OCI-LY7 (cell line): ENCODE measurements at regions not wholly inside any gene's neighbourhood (a gene's known extent, or its start where the extent isn't known, plus 50 kb on each side); places are given as distances from the start of the nearest gene placed in this dataset.
A peak's percentile ranks its signal among the peaks of the same experiment; 100 is the strongest.

ENCODE experiments used
- BruUV-seq: library from RNA; stranded (reverse); fragments of 400-500 nt; replicated peaks from 2 replicates; lab custom pipeline; 2021; lab: Mats Ljungman, UMichigan
- CTCF ChIA-PET: fragments of 300-600 bp; sonication (Branson Sonifier 250); formaldehyde crosslinking; loops from one replicate; lab custom pipeline; 2022; ENCODE audit warnings: antibody characterized with exemption; ENCODE audit not compliant: unreplicated experiment; lab: Charles Lee
- POLR2A ChIA-PET: fragments of 300-600 bp; sonication (Branson Sonifier 250); formaldehyde crosslinking; loops from one replicate; lab custom pipeline; 2022; ENCODE audit warnings: antibody characterized with exemption; lab: Charles Lee
- DNase-seq: peaks from one replicate; pipeline ENCODE4 v3.0.0-alpha.2; 2015; ENCODE audit warnings: low spot score
- H2AFZ ChIP-seq: fragments of 200-600 bp; sonication (generic), shearing (Covaris generic); 2 replicates; pipeline ENCODE4 v1.6.1; 2014; ENCODE audit warnings: mild to moderate bottlenecking, antibody characterized with exemption, low read length, moderate library complexity
- H3K27ac ChIP-seq: fragments of 200-600 bp; sonication (generic); 2 replicates; pipeline ENCODE4 v1.5.1; 2014; ENCODE audit warnings: mixed run types, low read depth, mild to moderate bottlenecking, moderate library complexity, low read length, inconsistent platforms; ENCODE audit not compliant: poor library complexity, severe bottlenecking
- H3K36me3 ChIP-seq: fragments of 200-600 bp; sonication (generic); 2 replicates; pipeline ENCODE4 v1.6.1; 2014; ENCODE audit warnings: mild to moderate bottlenecking, antibody characterized with exemption, low read length, moderate library complexity, mixed read lengths; ENCODE audit not compliant: insufficient read depth
- H3K4me1 ChIP-seq: fragments of 200-600 bp; sonication (generic); 2 replicates; pipeline ENCODE4 v1.5.1; 2014; ENCODE audit warnings: mild to moderate bottlenecking, low read length; ENCODE audit not compliant: insufficient read depth, poor library complexity, severe bottlenecking
- H3K4me2 ChIP-seq: fragments of 200-600 bp; sonication (generic); 2 replicates; pipeline ENCODE4 v1.6.1; 2014; ENCODE audit warnings: mild to moderate bottlenecking, low read length
- H3K4me3 ChIP-seq: fragments of 200-600 bp; sonication (generic); 2 replicates; pipeline ENCODE4 v1.5.1; 2014; ENCODE audit warnings: mild to moderate bottlenecking, low read depth, low read length; ENCODE audit not compliant: poor library complexity, severe bottlenecking
- H3K79me2 ChIP-seq: fragments of 200-600 bp; sonication (generic); 2 replicates; pipeline ENCODE4 v1.6.1; 2016; ENCODE audit warnings: low read depth, mild to moderate bottlenecking, low read length, moderate library complexity, mixed read lengths; ENCODE audit not compliant: insufficient read depth
- H3K9me2 ChIP-seq: fragments of 200-600 bp; sonication (generic); 2 replicates; pipeline ENCODE4 v1.6.1; 2016; ENCODE audit warnings: mild to moderate bottlenecking, low read length, mixed read lengths; ENCODE audit not compliant: insufficient read depth
- H3K9me3 ChIP-seq: fragments of 200-600 bp; sonication (generic); 2 replicates; pipeline ENCODE4 v1.6.1; 2014; ENCODE audit warnings: mild to moderate bottlenecking, mixed run types, low read length, mixed read lengths
- H4K20me1 ChIP-seq: fragments of 200-600 bp; sonication (generic); 2 replicates; pipeline ENCODE4 v1.6.1; 2014; ENCODE audit warnings: mild to moderate bottlenecking, antibody characterized with exemption, low read length, moderate library complexity, mixed read lengths; ENCODE audit not compliant: insufficient read depth
- CTCF ChIP-seq: fragments of 200-600 bp; sonication (generic); conservative IDR thresholded peaks from 2 replicates; pipeline ENCODE4 v1.5.1; 2014; ENCODE audit warnings: mild to moderate bottlenecking, antibody characterized with exemption, low read length, moderate library complexity, mixed read lengths
- EZH2phosphoT487 ChIP-seq: fragments of 200-600 bp; sonication (generic); IDR thresholded peaks from 2 replicates; pipeline ENCODE4 v1.6.1; 2018; ENCODE audit warnings: low read depth, borderline replicate concordance, mild to moderate bottlenecking, mixed run types, antibody characterized with exemption, low read length, moderate library complexity, mixed read lengths
- intact Hi-C: fragments of 100-400 bp; cut with micrococcal nuclease; formaldehyde crosslinking; loops from one replicate; pipeline ENCODE4 v1.10.0; 2022; ENCODE audit not compliant: unreplicated experiment

GRCh38 chr1:64393790-64394189, 76.1 kb upstream of the CACHD1 start:
- Histone ChIP-seq H3K4me3 (no peak overlapping the region), H4K20me1 (no peaks in the 10 kb centered on the region), H3K79me2 (no peaks in the 10 kb centered on the region), H2AFZ (no peak overlapping the region), H3K4me1 (no peaks in the 10 kb centered on the region), H3K9me3 (no peaks in the 10 kb centered on the region), H3K27ac (no peak overlapping the region), H3K4me2 (no peak overlapping the region), H3K36me3 (no peaks in the 10 kb centered on the region), H3K9me2 (no peaks in the 10 kb centered on the region)
- TF ChIP-seq EZH2phosphoT487 (no peak), CTCF (no peak)
- no peak for DNase-seq
- ChIA-PET POLR2A (no interaction called here), CTCF (no interaction called here)
- BruUV-seq = no TSS peak
- intact Hi-C loops = no loop called here

- no peak overlapping the region for H3K27ac ChIP-seq
- intact Hi-C loops = no loop called here
- TF ChIP-seq CTCF = peak; percentile 34; the same call in 1 of the 2 replicates
- no peak for TF ChIP-seq EZH2phosphoT487
- no peaks in the 10 kb centered on the region for H3K9me3 ChIP-seq
- H3K4me1 ChIP-seq = no peaks in the 10 kb centered on the region
- ChIA-PET POLR2A (interaction anchor here (0.6 kb wide), 1 partner anchor 134 kb away, joined by 7 read pairs; no protein-coding TSS in a partner anchor), CTCF (no interaction called here)
- H3K36me3 ChIP-seq = no peaks in the 10 kb centered on the region
- DNase-seq = no peak
- H3K9me2 ChIP-seq = no peaks in the 10 kb centered on the region
- H3K79me2 ChIP-seq = no peaks in the 10 kb centered on the region
- H2AFZ ChIP-seq = no peak overlapping the region
- BruUV-seq = no TSS peak
- H3K4me2 ChIP-seq = no peak overlapping the region
- no peaks in the 10 kb centered on the region for H4K20me1 ChIP-seq
- H3K4me3 ChIP-seq = no peak overlapping the region
Measured at GRCh38 chr1:64396817-64397216, 73.1 kb upstream of the CACHD1 start.

- TF ChIP-seq CTCF = no peak
- no peak for TF ChIP-seq EZH2phosphoT487
- Histone ChIP-seq H3K9me2 (no peaks in the 10 kb centered on the region), H3K79me2 (no peaks in the 10 kb centered on the region), H3K27ac (no peak overlapping the region), H3K36me3 (no peaks in the 10 kb centered on the region), H3K4me3 (no peak overlapping the region), H4K20me1 (no peaks in the 10 kb centered on the region), H3K4me1 (no peaks in the 10 kb centered on the region), H3K4me2 (no peak overlapping the region), H2AFZ (no peak overlapping the region), H3K9me3 (no peaks in the 10 kb centered on the region)
- POLR2A ChIA-PET = interaction anchor here (0.6 kb wide), 2 partner anchors 133 to 342 kb away, joined by 4 to 7 read pairs; no protein-coding TSS in a partner anchor
- no peak for DNase-seq
- intact Hi-C loops = no loop called here
- no TSS peak for BruUV-seq
- CTCF ChIA-PET = no interaction called here
Measured at GRCh38 chr1:64397541-64397940, 72.4 kb upstream of the CACHD1 start.
